ENCODE measurements at regions not wholly inside any gene's neighbourhood (a gene's known extent, or its start where the extent isn't known, plus 50 kb on each side); places are given as distances from the start of the nearest gene placed in this dataset.
"Not testable (repeated sequence)": the region's sequence is repeated elsewhere in the genome, so short reads cannot be mapped to it uniquely, and the experiment has no call there.

DNA sequence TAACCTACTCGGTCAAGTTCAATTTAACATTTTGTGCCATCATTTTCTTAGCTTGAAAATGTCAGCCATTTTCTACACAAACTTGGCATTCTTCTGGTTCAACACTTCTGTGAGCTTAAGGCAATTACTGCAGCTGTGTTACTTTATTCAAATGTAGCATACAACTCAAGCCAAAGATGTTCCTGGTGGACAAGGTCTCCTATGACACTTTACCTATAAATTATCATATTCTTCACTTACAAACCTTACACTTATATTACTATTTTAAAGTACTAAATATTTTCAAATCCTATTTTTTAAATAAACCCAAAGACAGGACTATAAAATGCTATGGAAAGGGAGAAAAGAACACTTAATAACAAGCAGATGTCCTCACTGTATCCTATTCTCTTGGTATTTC, 1045.3 kb downstream of the TSN start:
- DNase-seq (ENCODE audit: low spot score), result no peak

DNA sequence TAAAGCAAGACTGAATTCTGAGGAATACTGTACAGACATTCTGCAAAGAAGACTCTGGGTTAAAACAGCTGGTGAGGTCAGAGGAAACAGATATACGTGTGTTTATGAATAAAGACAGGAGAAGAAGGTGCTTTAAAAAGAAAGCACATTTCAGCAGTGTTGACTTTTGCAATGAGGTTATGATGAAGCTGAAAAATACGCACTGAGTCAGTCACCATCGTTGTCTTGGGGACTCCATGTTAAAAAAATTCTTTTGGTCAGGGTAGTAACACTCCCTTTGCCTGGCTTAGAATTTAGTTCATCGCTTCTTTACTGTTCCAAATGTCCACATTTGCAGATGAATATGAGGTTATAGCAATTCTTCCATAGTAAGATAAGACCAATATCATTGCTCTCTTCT, 1049.0 kb downstream of the TSN start:
- no peak for DNase-seq (ENCODE audit: low spot score)

DNA sequence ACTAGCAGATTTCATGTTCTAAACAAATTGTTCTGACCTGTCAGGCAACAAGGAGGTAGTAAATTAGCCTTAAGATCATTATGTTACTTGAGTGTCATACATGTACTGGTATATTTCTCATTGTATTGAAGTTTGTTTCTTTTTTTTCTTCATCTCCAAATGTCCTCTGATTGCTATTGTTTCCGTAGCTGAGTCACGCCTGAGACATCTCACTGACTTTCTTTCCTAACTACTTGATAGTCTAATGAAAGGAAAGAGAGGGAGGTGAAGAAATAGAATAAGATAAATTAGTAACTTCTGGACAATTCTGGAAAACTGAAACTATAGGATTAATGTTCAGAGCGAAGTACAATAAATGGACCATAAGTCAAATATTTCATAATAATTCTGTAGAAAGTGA, 1049.9 kb downstream of the TSN start:
- no peak for DNase-seq (ENCODE audit: low spot score)

DNA sequence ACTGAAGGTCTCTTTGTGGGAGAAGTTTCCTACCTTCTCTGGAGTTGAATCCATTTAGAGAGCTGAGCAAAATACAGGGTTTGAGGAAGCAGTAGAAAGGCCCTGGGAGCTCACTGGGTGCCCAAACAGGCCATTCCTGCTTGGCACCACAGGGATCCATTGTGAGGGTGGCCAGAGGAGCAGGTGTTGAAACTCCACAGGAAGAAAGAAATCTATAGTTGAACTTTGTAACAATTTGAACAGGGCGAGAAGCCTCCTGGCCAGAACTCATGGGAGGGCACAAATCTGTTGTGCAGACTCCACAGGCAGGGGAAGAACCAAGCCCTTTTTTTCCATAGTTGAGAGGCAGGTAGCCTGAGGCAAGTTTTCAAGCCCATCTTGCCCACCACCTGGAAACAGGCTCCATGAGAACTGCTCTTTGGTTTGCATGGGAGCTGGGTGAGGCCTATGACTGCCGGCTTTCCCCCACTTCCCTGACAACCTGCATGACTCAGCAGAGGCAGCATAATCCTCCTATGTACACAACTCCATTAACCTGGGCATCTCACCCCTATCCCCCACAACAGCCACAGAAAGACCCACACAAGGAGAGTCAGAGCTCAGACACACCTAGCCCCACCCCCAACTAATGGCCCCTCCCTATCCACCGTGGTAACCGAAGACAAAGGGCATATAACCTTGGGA, 1053.0 kb downstream of the TSN start:
- DNase-seq (ENCODE audit: low spot score), result no peak

DNA sequence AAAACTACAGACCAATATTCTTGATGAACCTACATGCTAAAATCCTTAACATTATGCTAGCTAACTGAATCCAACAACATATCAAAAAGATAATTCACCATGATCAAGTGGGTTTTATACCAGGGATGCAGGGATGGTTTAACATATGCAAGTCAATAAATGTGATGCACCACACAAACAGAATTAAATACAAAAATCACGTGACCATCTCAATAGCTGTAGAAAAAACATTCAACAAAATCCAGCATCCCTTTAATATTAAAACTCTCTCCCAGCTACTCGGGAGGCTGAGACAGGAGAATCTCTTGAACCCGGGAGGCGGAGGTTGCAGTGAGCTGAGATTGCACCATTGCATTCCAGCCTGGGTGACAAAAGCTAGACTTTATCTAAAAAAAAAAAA, 1056.8 kb downstream of the TSN start:
- not testable (repeated sequence) for DNase-seq (ENCODE audit: low spot score)

DNA sequence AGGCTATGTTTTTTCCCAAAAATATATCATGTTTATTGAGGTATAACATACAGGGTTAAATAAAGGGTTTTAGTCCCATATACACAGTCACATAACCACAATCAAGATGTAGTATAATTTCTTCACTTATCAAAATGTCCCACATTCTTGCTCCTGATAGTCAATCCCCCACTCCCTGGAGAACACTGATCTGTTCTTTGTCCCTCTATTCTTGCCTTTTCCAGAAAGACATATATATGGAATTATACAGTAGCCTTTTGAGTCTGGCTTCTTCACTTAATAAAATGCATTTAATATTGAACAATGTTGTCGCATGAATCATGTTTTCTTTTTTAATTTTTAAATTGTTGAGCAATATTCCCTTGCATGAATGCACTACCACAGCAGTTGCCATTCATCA, 1059.7 kb downstream of the TSN start:
- DNase-seq (ENCODE audit: low spot score), result no peak

DNA sequence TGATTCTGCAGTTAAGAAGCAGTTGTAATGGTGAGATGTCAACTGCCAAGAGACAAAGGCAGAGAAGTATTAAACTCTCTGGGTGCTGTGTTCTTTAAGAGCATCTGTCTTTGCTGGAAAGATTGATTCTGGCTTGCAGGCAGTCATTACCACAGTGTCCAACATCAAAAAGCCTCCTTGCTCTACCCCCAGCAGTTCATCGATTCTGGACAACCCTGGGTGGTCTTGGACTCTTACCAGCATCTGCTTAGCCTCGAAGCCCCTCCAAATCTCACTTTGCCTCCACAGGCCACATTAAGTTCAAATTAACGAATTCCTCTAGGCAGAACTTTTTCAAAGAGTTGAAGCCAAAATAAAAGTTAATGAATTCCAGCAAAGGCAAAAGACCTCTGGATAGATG, 1061.4 kb downstream of the TSN start:
- DNase-seq (ENCODE audit: low spot score), result no peak

DNA sequence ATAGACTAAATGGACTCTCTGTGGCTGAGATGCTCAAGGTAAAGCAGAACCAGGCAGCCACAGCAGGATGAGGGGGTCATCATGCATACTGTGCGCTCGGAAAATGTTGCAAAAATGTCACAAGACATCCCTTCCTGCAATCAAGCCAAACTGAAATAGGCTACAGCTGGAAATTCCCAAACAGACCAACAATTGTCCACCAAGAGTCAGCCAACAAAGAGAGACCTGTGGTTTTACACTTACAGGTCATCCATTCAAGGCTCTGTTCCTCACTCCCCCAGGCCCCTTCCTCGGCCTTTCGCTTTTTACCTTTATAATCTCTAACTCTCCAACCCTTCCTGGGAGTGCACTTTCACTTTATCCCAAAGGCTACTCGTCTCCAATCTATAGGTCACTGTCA, 1066.9 kb downstream of the TSN start:
- no peak for DNase-seq (ENCODE audit: low spot score)

DNA sequence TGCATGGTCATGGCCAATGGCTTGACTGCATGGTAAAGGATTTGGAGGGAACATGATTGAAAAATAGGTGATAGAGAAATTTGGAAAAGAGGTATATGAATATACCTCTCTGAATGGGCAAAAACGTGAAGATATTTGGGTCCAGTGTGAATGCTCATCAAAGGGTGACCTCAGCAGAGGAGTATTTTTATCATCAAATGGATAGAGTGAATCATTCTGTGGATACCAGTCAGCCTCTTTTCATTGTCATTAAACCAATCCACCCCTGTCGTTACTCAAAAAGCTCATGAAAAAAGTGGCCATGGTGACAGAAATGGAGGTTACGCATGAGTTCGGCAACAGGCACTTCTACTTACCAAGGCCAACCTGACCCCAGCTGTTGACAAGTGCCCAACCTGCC, 1074.7 kb downstream of the TSN start:
- no peak for DNase-seq (ENCODE audit: low spot score)

DNA sequence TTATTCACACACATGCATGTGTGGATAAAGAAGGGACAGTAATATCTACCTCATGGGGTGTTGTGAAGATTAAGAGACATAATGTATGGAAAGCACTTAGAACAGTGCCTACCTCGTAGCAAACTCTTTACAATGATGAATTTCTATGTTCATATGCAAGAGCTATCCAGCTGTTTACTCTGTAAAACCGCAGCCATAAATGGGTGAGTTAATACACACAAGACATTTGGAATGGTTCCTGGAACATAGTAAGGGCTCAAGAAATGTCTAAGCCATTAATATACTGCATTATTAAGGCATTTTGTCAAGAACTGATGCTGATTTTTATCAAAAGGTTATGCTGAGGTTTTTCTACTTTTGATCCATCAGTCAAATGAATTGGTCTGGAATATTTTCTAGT, 1076.2 kb downstream of the TSN start:
- no peak for DNase-seq (ENCODE audit: low spot score)

DNA sequence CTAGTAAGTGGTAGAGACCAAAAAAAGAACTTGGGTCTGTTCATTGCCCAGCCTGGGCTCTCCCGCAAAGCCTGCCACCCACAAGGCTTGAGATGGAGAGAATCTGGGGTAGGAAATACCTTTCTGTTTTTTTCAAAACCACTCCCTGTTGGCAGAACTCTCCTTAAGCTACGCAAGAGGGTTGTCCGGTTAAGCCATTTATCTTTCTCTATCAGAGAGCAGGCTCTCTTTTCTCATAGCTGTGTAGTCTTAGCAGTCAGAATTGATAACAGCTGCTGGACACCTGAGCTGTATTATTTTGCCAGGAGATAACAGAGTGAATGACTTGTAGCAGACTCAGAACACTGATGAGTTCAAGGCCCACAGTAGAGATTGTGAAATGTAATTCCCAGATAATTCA, 1088.1 kb downstream of the TSN start:
- no peak for DNase-seq (ENCODE audit: low spot score)

DNA sequence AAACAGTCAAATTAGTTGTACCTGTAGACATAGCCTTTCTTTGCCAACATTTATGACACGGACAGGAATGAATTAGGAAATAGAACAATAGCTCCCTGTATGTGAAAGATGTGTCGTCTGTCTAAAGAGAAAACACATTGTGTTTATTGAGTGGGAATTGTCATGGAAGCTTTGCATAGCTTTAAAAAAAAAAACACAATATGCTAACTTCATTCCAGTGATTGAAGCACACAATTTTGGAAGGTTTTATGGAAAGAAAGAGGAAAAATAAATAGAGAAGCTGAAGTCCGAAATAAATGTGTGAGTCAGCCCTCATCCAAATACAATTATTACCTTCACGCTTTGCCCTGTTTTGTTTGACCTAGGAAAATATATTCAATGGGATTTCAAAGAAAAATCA, 1095.7 kb downstream of the TSN start:
- no peak for DNase-seq (ENCODE audit: low spot score)

DNA sequence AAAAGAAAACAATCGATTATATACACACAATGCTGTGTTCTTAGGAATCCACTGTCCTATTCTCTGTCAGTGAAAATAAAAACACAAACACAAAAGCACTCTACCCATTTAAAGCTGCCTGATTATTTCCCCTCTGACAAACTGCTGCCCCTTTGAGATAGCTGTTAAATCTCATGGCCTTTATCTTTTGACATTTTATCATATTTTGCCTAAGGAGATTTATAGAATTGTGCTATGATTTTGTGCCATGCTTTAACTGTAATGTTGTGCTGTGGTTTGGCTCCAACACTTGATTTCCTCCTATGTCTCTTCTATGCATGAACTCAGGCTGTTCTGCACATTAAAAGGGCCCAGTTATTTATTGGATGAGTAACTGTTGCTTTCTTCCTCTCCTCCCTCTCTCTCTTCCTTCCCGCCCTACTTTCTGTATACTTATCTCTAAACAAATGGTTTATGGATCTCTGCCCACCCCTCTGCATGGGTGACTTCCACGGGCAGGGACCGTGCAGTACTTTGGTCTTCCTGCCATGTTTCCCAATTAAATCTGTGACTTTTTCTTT, 1096.6 kb downstream of the TSN start:
- no peak for DNase-seq (ENCODE audit: low spot score)

DNA sequence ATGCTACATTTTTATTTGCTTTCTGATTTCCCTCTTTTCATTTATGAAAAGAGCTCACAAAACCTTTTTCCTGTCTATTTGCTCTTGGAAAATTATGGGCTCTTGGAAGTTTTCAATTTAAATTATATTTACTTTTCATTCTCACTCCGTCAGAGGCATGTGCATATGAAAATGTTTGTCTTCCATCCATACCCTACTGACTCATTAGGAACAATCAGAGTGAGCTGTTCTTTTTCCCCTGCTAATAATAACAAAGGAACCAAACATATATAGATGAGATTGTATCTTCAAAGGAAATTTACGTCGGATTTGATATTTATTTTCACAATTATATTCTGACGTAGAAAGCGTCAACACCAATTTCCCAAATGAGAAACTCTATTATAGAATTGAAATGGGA, 1101.2 kb downstream of the TSN start:
- no peak for DNase-seq (ENCODE audit: low spot score)

DNA sequence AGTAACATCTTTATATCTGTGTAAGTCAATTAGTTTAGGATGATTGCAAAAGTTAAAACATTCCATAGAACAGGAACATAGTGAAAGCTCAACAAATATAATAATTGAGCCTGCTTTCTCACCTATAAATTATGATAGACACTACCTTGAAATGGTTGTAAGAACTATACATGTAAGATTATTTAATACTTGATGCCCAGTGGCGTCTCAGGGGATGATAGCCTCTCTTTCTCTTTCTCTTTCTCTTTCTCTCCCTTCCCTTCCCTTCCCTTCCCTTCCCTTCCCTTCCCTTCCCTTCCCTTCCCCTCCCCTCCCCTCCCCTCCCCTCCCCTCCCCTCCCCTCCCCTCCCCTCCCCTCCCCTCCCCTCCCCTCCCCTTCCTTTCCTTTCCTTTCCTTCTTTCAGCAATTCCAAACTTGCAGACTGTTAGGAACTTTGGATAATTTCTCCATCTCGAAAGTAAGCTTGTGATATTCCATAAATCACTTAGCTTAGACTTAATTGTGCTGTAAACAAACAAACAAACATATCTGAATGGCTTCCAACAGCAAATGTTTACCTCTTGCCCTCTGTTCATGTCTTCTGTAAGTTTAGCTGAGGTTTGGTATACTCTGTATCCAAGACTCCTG, 1102.7 kb downstream of the TSN start:
- DNase-seq (ENCODE audit: low spot score), result no peak

DNA sequence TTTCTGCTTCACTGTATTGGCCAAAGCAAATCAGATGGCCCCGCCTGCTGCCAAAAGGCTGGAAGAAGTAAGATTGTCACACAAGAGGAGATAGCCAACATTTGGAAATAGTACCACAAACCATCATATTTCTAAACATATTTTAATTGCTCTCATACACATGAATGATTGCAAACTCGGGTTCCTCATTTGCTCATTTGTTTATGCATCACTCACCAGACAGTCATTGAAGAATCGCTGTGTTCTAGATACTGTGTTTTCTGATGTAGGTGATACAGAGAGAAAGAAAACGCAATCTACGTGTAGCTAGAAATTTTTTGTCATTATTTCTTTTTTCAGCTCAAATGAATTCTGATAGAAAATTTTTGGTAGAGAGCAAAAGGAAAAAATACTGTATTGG, 1103.4 kb downstream of the TSN start:
- DNase-seq (ENCODE audit: low spot score), result no peak

DNA sequence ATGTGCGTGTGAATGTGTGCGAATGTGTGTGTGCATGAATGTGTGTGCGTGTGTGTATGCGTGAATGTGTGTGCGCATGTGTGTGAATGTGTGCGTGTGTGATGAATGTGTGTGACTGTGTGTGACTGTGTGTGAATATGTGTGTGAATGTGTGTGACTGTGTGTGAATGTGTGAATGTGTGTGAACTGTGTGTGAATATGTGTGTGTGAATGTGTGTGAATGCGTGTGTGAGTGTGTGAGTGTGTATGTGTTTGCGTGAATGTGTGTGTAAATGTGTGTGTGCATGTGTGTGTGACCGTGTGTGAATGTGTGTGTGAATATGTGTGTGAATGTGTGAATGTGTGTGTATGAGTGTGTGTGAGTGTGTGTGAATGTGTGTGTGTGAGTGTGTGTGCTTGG, 1103.8 kb downstream of the TSN start:
- DNase-seq (ENCODE audit: low spot score), result no peak

DNA sequence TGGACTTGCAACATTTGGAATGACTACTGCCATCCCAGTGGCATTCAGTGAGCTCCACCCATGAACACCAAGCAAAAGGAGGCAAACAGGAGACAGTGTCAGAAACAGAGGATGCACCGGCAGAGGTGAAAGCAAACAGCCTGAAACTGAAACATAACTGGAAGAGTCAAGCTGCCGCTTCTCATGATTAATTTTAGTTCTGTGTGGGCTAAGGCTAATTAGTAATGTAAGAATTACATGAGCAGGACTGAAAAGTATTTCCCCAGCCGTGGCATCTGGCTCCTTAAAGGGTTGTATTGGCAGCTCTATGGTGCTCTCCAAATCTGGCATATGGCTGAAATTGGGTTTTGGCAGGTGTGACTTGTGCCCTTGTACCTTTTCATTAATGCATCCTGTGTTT, 1108.1 kb downstream of the TSN start:
- no peak for DNase-seq (ENCODE audit: low spot score)

DNA sequence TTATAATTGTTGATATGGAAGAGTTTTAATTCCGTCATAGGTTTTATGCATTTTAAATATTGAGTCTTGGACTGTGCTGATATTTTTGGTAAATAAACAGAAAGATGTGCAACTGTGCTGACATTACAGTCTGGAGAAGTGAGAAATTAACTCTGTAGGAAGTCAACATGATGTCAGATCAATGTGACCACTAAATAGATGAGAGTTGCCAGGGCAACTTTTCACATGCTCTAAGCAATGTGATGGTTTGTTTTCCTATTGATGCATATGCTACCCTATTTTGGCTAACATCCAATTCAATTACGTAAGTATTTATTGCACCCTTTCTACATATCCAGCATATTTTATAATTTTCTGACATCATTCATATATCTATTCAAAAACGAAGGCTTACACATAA, 1109.3 kb downstream of the TSN start:
- DNase-seq (ENCODE audit: low spot score), result no peak

DNA sequence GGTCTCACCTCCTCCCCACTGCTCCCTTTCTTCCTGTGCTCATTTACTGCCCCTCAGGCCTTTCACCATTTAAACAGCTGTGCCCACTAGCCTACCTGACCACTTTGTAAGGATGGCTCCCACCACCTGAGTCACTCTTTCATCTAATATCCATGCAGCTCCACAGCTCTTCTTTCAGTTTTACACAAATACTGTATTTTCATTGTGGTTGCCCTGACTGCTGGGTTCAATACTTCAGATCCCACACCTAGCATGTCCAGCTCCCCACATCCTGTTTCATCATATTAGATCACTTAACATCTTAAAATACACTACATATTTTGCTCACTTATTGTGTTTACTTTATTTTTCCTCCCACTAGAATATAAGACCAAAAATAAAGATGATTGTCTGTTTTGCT, 1110.6 kb downstream of the TSN start:
- DNase-seq (ENCODE audit: low spot score), result no peak

DNA sequence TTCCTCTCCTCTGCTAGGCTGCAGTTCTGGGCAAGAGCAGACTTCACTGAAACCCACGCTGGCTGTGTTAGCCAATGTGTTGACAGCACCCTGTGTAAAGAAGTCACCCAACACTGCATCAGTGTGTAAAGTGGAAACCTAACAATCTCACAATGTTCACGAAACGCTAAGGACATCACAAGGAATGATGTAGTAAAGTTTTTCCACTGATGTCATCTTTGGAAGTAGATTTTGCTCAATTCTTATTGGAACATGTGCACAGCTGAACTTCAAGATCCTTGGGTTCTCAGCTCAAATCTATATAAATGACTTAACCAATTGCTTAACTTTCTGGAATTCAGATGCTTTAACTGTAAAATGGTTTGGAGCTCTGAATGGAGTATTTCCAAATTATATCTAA, 1112.5 kb downstream of the TSN start:
- DNase-seq (ENCODE audit: low spot score), result no peak

DNA sequence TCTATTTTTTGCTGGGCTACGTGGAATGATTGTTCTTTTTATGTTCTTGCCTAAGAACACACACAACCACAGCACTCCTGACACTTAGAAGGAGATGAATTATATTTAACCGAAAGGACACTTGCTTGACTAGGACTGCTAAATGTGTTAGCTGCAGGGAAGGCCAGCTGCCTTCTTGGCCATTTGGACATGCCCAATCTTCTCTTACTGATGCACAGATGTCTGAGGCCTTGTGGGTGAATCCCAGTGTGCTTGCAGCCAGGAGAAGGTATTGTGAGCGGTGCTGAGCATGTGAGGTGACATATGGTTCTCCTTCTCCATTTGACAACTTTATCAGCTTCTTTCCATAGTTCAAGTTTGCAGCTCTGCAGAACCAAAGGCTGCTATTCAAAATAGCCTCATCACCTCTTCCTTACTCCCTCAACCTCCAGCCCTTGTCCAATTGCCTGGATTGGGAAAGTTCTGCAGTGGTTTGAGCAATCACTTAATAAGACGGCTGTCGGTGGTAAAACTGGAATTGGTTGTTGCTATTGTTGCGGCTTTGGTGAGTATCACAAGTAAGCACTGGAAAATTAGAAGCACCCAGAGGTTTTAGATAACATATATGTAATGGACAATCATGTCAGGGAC, 1113.3 kb downstream of the TSN start:
- no peak for DNase-seq (ENCODE audit: low spot score)

DNA sequence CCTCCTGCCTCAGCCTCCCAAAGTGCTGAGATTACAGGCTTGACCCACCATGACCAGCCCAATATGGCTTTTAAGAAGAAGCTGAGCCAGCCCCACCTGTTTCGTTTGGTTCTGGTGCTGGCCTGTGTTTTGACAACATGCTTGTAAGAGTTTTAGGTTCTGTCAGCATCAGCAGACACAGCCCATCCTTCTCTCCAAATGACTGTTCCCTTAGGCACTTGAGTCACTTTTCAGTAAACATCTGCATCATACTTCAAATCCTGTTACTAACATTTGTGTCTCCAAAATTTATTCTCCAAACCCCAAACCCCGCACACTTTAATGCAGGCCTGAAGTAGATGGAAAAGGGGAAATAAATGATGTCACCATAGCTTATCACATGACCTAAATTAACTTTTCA, 1118.5 kb downstream of the TSN start:
- DNase-seq (ENCODE audit: low spot score), result no peak
